MG63 (cell line): ENCODE measurements at regions not wholly inside any gene's neighbourhood (a gene's known extent, or its start where the extent isn't known, plus 50 kb on each side); places are given as distances from the start of the nearest gene placed in this dataset.
A peak's percentile ranks its signal among the peaks of the same experiment; 100 is the strongest.
"Not testable (repeated sequence)": the region's sequence is repeated elsewhere in the genome, so short reads cannot be mapped to it uniquely, and the experiment has no call there.

Experiments
- DNase-seq: peaks from one replicate; pipeline ENCODE4 v3.0.0-alpha.2; 2020
- H3K27me3 ChIP-seq: fragments of 250-450 bp; sonication (Bioruptor Pico); 2 replicates; pipeline ENCODE4 v1.5.1; 2020; ENCODE audit warnings: mild to moderate bottlenecking, moderate library complexity
- H3K36me3 ChIP-seq: fragments of 250-450 bp; sonication (Bioruptor Pico); 2 replicates; pipeline ENCODE4 v1.5.1; 2020; ENCODE audit warnings: mild to moderate bottlenecking, moderate library complexity
- H3K4me3 ChIP-seq: fragments of 250-450 bp; sonication (Bioruptor Pico); 2 replicates; pipeline ENCODE4 v1.5.1; 2020; ENCODE audit warnings: mild to moderate bottlenecking, moderate library complexity
- H3K9me3 ChIP-seq: fragments of 250-450 bp; sonication (Bioruptor Pico); 2 replicates; pipeline ENCODE4 v1.5.1; 2020; ENCODE audit warnings: mild to moderate bottlenecking, moderate library complexity

- H3K4me3 ChIP-seq = no peak overlapping the region
- H3K9me3 ChIP-seq = no peaks in the 10 kb centered on the region
- peak; percentile 60 for DNase-seq
- H3K27me3 ChIP-seq = peaks cover 33% of the 10 kb centered on the region
- no peaks in the 10 kb centered on the region for H3K36me3 ChIP-seq
Measured at GRCh38 chr15:59917504-59918157, 86.5 kb upstream of the FOXB1 start.

GRCh38 chr15:59906046-59906445, 98.1 kb upstream of the FOXB1 start:
- Histone ChIP-seq H3K36me3 (no peaks in the 10 kb centered on the region), H3K27me3 (peaks cover 53% of the 10 kb centered on the region), H3K4me3 (no peak overlapping the region), H3K9me3 (no peaks in the 10 kb centered on the region)
- DNase-seq = no peak

GRCh38 chr15:59905176-59905575, 98.9 kb upstream of the FOXB1 start:
- H3K4me3 ChIP-seq = no peak overlapping the region
- DNase-seq = no peak
- no peaks in the 10 kb centered on the region for H3K9me3 ChIP-seq
- no peaks in the 10 kb centered on the region for H3K36me3 ChIP-seq
- H3K27me3 ChIP-seq = peaks cover 54% of the 10 kb centered on the region

- Histone ChIP-seq H3K27me3 (peaks cover 58% of the 10 kb centered on the region), H3K36me3 (no peaks in the 10 kb centered on the region), H3K9me3 (no peaks in the 10 kb centered on the region), H3K4me3 (no peak overlapping the region)
- DNase-seq = no peak
Measured at GRCh38 chr15:59904450-59905135, 99.5 kb upstream of the FOXB1 start.

GRCh38 chr15:59896663-59897074, 107.4 kb upstream of the FOXB1 start:
- Histone ChIP-seq H3K4me3 (no peak overlapping the region), H3K27me3 (peaks cover 16% of the 10 kb centered on the region)
- no peak for DNase-seq

GRCh38 chr15:59894835-59895234, 109.3 kb upstream of the FOXB1 start:
- H3K9me3 ChIP-seq = no peaks in the 10 kb centered on the region
- peaks cover 11% of the 10 kb centered on the region for H3K27me3 ChIP-seq
- H3K36me3 ChIP-seq = no peaks in the 10 kb centered on the region
- no peak overlapping the region for H3K4me3 ChIP-seq
- DNase-seq = no peak

More at GRCh38 chr15:59896663-59897074, 107.4 kb upstream of the FOXB1 start:
- Histone ChIP-seq H3K36me3 (no peaks in the 10 kb centered on the region), H3K9me3 (no peaks in the 10 kb centered on the region)

GRCh38 chr15:59892985-59893384, 111.1 kb upstream of the FOXB1 start:
- DNase-seq = no peak
- Histone ChIP-seq H3K36me3 (no peaks in the 10 kb centered on the region), H3K9me3 (no peaks in the 10 kb centered on the region), H3K27me3 (peaks cover 2% of the 10 kb centered on the region; the same call in 1 of the 2 replicates), H3K4me3 (no peak overlapping the region)

- not testable (repeated sequence) for H3K27me3 ChIP-seq, H3K9me3 ChIP-seq, DNase-seq, H3K36me3 ChIP-seq, H3K4me3 ChIP-seq
Measured at GRCh38 chr15:59887870-59888269, 116.2 kb upstream of the FOXB1 start.

- no peaks in the 10 kb centered on the region for H3K36me3 ChIP-seq
- H3K27me3 ChIP-seq = peaks cover 2% of the 10 kb centered on the region
- H3K4me3 ChIP-seq = no peak overlapping the region
- no peak for DNase-seq
- H3K9me3 ChIP-seq = no peaks in the 10 kb centered on the region
Measured at GRCh38 chr15:59887211-59887610, 116.9 kb upstream of the FOXB1 start.

GRCh38 chr15:59886441-59886840, 117.7 kb upstream of the FOXB1 start:
- no peak for DNase-seq
- no peaks in the 10 kb centered on the region for H3K36me3 ChIP-seq
- no peak overlapping the region for H3K4me3 ChIP-seq
- H3K9me3 ChIP-seq = no peaks in the 10 kb centered on the region
- H3K27me3 ChIP-seq = peaks cover 2% of the 10 kb centered on the region

- H3K9me3 ChIP-seq = no peaks in the 10 kb centered on the region
- peak; percentile 5 for DNase-seq
- H3K36me3 ChIP-seq = no peaks in the 10 kb centered on the region
- peaks cover 2% of the 10 kb centered on the region; the same call in 1 of the 2 replicates for H3K27me3 ChIP-seq
- no peak overlapping the region for H3K4me3 ChIP-seq
Measured at GRCh38 chr15:59885832-59886231, 118.3 kb upstream of the FOXB1 start.

- Histone ChIP-seq H3K9me3 (no peaks in the 10 kb centered on the region), H3K27me3 (peaks cover 20% of the 10 kb centered on the region), H3K36me3 (no peaks in the 10 kb centered on the region), H3K4me3 (no peak overlapping the region)
- DNase-seq = peak; percentile 27
Measured at GRCh38 chr15:59879506-59880265, 124.4 kb upstream of the FOXB1 start.

GRCh38 chr15:59876140-59876539, 128.0 kb upstream of the FOXB1 start:
- Histone ChIP-seq H3K4me3 (no peak overlapping the region), H3K36me3 (no peaks in the 10 kb centered on the region), H3K27me3 (peaks cover 22% of the 10 kb centered on the region), H3K9me3 (no peaks in the 10 kb centered on the region)
- DNase-seq = no peak

GRCh38 chr15:59873644-59874272, 130.4 kb upstream of the FOXB1 start:
- Histone ChIP-seq H3K27me3 (peaks cover 31% of the 10 kb centered on the region), H3K4me3 (no peak overlapping the region), H3K36me3 (no peaks in the 10 kb centered on the region), H3K9me3 (no peaks in the 10 kb centered on the region)
- no peak for DNase-seq

GRCh38 chr15:59867086-59867855, 136.8 kb upstream of the FOXB1 start:
- H3K36me3 ChIP-seq = no peaks in the 10 kb centered on the region
- H3K27me3 ChIP-seq = peaks cover 41% of the 10 kb centered on the region
- no peaks in the 10 kb centered on the region for H3K9me3 ChIP-seq
- no peak overlapping the region for H3K4me3 ChIP-seq
- no peak for DNase-seq

- DNase-seq = no peak
- H3K27me3 ChIP-seq = peaks cover 44% of the 10 kb centered on the region
- H3K9me3 ChIP-seq = no peaks in the 10 kb centered on the region
- H3K36me3 ChIP-seq = no peaks in the 10 kb centered on the region
- H3K4me3 ChIP-seq = no peak overlapping the region
Measured at GRCh38 chr15:59866642-59867041, 137.5 kb upstream of the FOXB1 start.
